HCT116 (cell line): ENCODE measurements at regions not wholly inside any gene's neighbourhood (a gene's known extent, or its start where the extent isn't known, plus 50 kb on each side); places are given as distances from the start of the nearest gene placed in this dataset.

Experiments used
- ATAC-seq: fragments of 200-7000 bp; cut with Tn5 transposase; 2 replicates; pipeline ENCODE4 v1.9.1; 2020; ENCODE audit warnings: mild to moderate bottlenecking, moderate library complexity
- BruUV-seq: library from RNA; stranded (reverse); fragments of 400-500 nt; replicated peaks from 2 replicates; lab custom pipeline; 2021; lab: Mats Ljungman, UMichigan
- CTCF ChIA-PET: fragments of 300-600 bp; sonication (Branson Sonifier 250); formaldehyde crosslinking; loops from one replicate; lab custom pipeline; 2021; ENCODE audit warnings: antibody characterized with exemption; lab: Charles Lee
- POLR2A ChIA-PET: fragments of 300-600, 350-600 bp; sonication (Branson Sonifier 250); formaldehyde crosslinking; loops from one replicate; lab custom pipeline; 2021; ENCODE audit warnings: antibody characterized with exemption; lab: Charles Lee
- RAD21 ChIA-PET, 2 experiments: fragments of 300-600 bp; sonication (Branson Sonifier 250); formaldehyde crosslinking; loops; one replicate each; lab custom pipeline; 2023; ENCODE audit warnings: low total read pairs in 2 of 2; ENCODE audit not compliant: uncharacterized antibody in 2 of 2, unreplicated experiment in 2 of 2, low non-redundant PET in 1 of 2; lab: Charles Lee
- DNase-seq: peaks from one replicate; pipeline ENCODE4 v3.0.0-alpha.2; 2010; ENCODE audit warnings: low read depth, low spot score
- H2AFZ ChIP-seq: fragments of 200-600 bp; shearing (Covaris generic), sonication (generic); 2 replicates; pipeline ENCODE4 v1.6.1; 2017; ENCODE audit warnings: low read depth, mixed run types, mixed read lengths, antibody characterized with exemption, low read length; ENCODE audit not compliant: poor library complexity, severe bottlenecking
- H3K27ac ChIP-seq: 2 replicates; pipeline ENCODE4 v1.5.1; 2012; ENCODE audit warnings: low read depth, low read length
- H3K27me3 ChIP-seq: fragments of 200-600 bp; sonication (generic); 2 replicates; pipeline ENCODE4 v1.6.1; 2016; ENCODE audit warnings: mixed run types, low read length, mixed read lengths; ENCODE audit not compliant: insufficient read depth
- H3K36me3 ChIP-seq, 2 experiments: fragments of 200-500 bp in 1 of 2; fragments of 200-600 bp in 1 of 2; sonication (Bioruptor generic) in 1 of 2; sonication (generic) in 1 of 2; 2 replicates each; pipeline versions ENCODE4 v1.5.1 to v1.6.1; 2014 to 2016; ENCODE audit warnings: low read length in 2 of 2, inconsistent platforms in 1 of 2, mixed read lengths in 1 of 2, mixed run types in 1 of 2; ENCODE audit not compliant: insufficient read depth in 2 of 2, control insufficient read depth in 1 of 2
- H3K4me1 ChIP-seq, 2 experiments: fragments of 200-600 bp in 1 of 2; sonication (generic) in 1 of 2; 2 replicates each; pipeline versions ENCODE4 v1.5.1 to v1.6.1; 2012 to 2017; ENCODE audit warnings: low read length in 2 of 2, inconsistent platforms in 1 of 2, mild to moderate bottlenecking in 1 of 2, mixed read lengths in 1 of 2, mixed run types in 1 of 2, moderate library complexity in 1 of 2; ENCODE audit not compliant: insufficient read depth in 2 of 2, control insufficient read depth in 1 of 2
- H3K4me2 ChIP-seq: fragments of 200-600 bp; sonication (generic); 2 replicates; pipeline ENCODE4 v1.6.1; 2017; ENCODE audit warnings: mixed run types, low read length, mixed read lengths
- H3K4me3 ChIP-seq, 2 experiments: fragments of 200-600 bp in 1 of 2; sonication (generic) in 1 of 2; replicated peaks in 1 of 2; 2 replicates each; pipeline ENCODE4 v1.5.1; 2011 to 2016; ENCODE audit warnings: low read length in 2 of 2, control low read depth in 1 of 2, low read depth in 1 of 2, mild to moderate bottlenecking in 1 of 2, mixed read lengths in 1 of 2, mixed run types in 1 of 2
- H3K79me2 ChIP-seq: fragments of 200-600 bp; sonication (generic); 2 replicates; pipeline ENCODE4 v1.6.1; 2017; ENCODE audit warnings: mild to moderate bottlenecking, mixed run types, low read length, moderate library complexity, mixed read lengths; ENCODE audit not compliant: insufficient read depth
- H3K9ac ChIP-seq: fragments of 200-600 bp; sonication (generic); 2 replicates; pipeline ENCODE4 v1.6.1; 2016; ENCODE audit warnings: low read length, mixed read lengths
- H3K9me2 ChIP-seq: fragments of 200-600 bp; sonication (generic), shearing (Covaris generic); 2 replicates; pipeline ENCODE4 v1.6.1; 2017; ENCODE audit warnings: mixed run types, mild to moderate bottlenecking, moderate library complexity; ENCODE audit not compliant: insufficient read depth
- H3K9me3 ChIP-seq, 2 experiments: fragments of 200-500 bp in 1 of 2; fragments of 200-600 bp in 1 of 2; sonication (Bioruptor generic) in 1 of 2; sonication (generic) in 1 of 2; 2 replicates each; pipeline ENCODE4 v1.6.1; 2014 to 2017; ENCODE audit warnings: low read length in 2 of 2, mixed read lengths in 2 of 2, inconsistent platforms in 1 of 2, low read depth in 1 of 2, mild to moderate bottlenecking in 1 of 2, mixed run types in 1 of 2, moderate library complexity in 1 of 2; ENCODE audit not compliant: control insufficient read depth in 1 of 2, insufficient read depth in 1 of 2
- H4K20me1 ChIP-seq: fragments of 200-600 bp; sonication (generic), shearing (Covaris generic); 2 replicates; pipeline ENCODE4 v1.6.1; 2017; ENCODE audit warnings: mixed run types, mild to moderate bottlenecking, moderate library complexity; ENCODE audit not compliant: insufficient read depth
- CEBPB ChIP-seq: IDR thresholded peaks from 2 replicates; pipeline ENCODE4 v1.6.1; 2012; ENCODE audit warnings: low read depth
- EGR1 ChIP-seq: IDR thresholded peaks from 2 replicates; pipeline ENCODE4 v1.6.1; 2012; ENCODE audit warnings: low read depth
- JUND ChIP-seq: IDR thresholded peaks from 2 replicates; pipeline ENCODE4 v1.6.1; 2012
- POLR2A ChIP-seq: IDR thresholded peaks from 2 replicates; pipeline ENCODE4 v1.7.0; 2011; ENCODE audit warnings: borderline replicate concordance; ENCODE audit not compliant: insufficient read depth, insufficient read length; ENCODE audit errors: extremely low read depth
- POLR2AphosphoS5 ChIP-seq: IDR thresholded peaks from 2 replicates; pipeline ENCODE4 v1.6.1; 2011; ENCODE audit warnings: mild to moderate bottlenecking, low read depth, low read length, moderate library complexity
- REST ChIP-seq: IDR thresholded peaks from 2 replicates; pipeline ENCODE4 v1.6.1; 2012; ENCODE audit warnings: low read depth
- SIN3A ChIP-seq: IDR thresholded peaks from 2 replicates; pipeline ENCODE4 v1.6.1; 2012; ENCODE audit warnings: low read depth
- ZNF274 ChIP-seq: fragments of 200-500 bp; sonication (Bioruptor generic); IDR thresholded peaks from 2 replicates; pipeline ENCODE4 v1.6.1; 2014; ENCODE audit warnings: mild to moderate bottlenecking, low read depth, low read length, inconsistent platforms
- intact Hi-C: fragments of 100-400 bp; cut with micrococcal nuclease; formaldehyde crosslinking; loops from 2 replicates; pipeline ENCODE4 v1.10.0; 2022
- TF ChIP-seq, protein P1 (sequence below): IDR thresholded peaks from 2 replicates; pipeline ENCODE4 v1.6.1; 2011; ENCODE audit warnings: mild to moderate bottlenecking, low read length, moderate library complexity; ENCODE audit not compliant: insufficient replicate concordance; ENCODE audit errors: extremely low read depth

DNA sequence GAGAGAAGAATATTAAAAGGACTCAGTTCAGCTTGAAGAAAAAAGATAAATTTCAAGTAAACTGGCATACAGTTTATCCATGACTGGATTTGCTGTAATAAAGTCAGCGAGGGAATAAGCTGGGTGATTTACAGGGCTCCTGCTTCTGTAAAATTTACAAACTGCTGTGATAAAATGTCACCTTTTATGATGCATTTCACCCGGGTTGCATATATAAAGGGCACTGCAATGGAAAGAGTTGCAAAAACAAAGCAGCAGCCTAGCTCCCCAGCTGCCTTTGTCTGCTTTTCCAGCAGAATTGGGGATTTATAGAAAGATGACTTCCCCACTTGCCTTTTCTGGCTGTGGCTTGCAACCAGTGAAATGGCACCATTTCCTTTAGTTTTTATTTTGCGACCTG, 132.5 kb upstream of the LHCGR start (continued):
- TF ChIP-seq, protein P1, sequence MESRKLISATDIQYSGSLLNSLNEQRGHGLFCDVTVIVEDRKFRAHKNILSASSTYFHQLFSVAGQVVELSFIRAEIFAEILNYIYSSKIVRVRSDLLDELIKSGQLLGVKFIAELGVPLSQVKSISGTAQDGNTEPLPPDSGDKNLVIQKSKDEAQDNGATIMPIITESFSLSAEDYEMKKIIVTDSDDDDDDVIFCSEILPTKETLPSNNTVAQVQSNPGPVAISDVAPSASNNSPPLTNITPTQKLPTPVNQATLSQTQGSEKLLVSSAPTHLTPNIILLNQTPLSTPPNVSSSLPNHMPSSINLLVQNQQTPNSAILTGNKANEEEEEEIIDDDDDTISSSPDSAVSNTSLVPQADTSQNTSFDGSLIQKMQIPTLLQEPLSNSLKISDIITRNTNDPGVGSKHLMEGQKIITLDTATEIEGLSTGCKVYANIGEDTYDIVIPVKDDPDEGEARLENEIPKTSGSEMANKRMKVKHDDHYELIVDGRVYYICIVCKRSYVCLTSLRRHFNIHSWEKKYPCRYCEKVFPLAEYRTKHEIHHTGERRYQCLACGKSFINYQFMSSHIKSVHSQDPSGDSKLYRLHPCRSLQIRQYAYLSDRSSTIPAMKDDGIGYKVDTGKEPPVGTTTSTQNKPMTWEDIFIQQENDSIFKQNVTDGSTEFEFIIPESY = no peak
- TF ChIP-seq CEBPB (no peak), ZNF274 (no peak), POLR2AphosphoS5 (no peak), SIN3A (no peak)

DNA sequence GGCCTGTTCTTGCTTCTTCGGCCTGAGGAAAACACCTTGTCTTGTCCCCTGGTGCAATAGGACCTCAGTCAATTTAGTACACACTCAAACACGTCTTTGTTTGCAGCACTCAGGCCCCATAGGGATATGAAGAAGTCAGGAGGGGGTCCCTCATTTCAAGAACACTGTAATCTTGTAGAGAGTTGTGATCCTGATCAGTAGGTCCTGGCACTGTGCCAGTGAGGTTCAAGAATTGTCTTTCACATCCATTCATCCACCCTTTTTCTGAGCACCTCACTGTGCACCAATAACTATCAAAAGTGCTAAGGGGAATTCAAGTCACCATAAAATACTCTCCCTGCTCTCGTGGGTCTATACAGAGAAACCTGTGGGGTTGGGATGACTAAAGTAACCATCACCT, 131.4 kb upstream of the LHCGR start:
- Histone ChIP-seq H4K20me1 (no peaks in the 10 kb centered on the region), H3K27me3 (peaks cover 4% of the 10 kb centered on the region; the same call in 1 of the 2 replicates), H3K9ac (no peak overlapping the region), H3K9me3 (no peaks in the 10 kb centered on the region), H3K4me1 (no peaks in the 10 kb centered on the region), H3K4me3 (no peak overlapping the region), H3K36me3 (no peaks in the 10 kb centered on the region), H3K9me2 (no peaks in the 10 kb centered on the region), H3K79me2 (no peaks in the 10 kb centered on the region), H2AFZ (no peak overlapping the region), H3K27ac (no peak overlapping the region), H3K4me2 (no peak overlapping the region)
- no TSS peak for BruUV-seq
- POLR2A ChIA-PET = no interaction called here
- intact Hi-C loops = no loop called here
- TF ChIP-seq JUND = no peak
- DNase-seq = no peak
- ATAC-seq = no peak
- RAD21 ChIA-PET = no interaction called here
- CTCF ChIA-PET = no interaction called here

DNA sequence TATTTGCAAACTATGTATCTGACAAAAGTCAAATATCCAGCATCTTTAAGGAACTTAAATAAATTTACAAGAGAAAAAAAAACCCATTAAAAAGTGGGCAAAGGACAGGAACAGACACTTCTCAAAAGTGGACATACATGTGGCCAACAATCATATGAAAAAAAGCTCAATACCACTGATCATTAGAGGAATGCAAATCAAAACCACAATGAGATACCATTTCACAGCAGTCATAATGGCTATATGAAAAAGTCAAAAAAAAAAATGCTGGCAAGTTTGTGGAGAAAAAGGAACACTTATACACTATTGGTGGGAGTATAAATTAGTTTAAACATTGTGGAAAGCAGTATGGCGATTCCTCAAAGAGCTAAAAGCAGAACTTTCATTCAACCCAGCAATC, 130.3 kb upstream of the LHCGR start:
- Histone ChIP-seq H3K9me2 (no peaks in the 10 kb centered on the region), H3K79me2 (no peaks in the 10 kb centered on the region), H3K9ac (no peak overlapping the region), H3K9me3 (no peaks in the 10 kb centered on the region), H3K4me3 (no peak overlapping the region), H2AFZ (no peak overlapping the region), H4K20me1 (no peaks in the 10 kb centered on the region), H3K4me2 (no peak overlapping the region), H3K27me3 (peaks cover 4% of the 10 kb centered on the region; the same call in 1 of the 2 replicates), H3K36me3 (no peaks in the 10 kb centered on the region)
- intact Hi-C loops = no loop called here
- ChIA-PET CTCF (no interaction called here), POLR2A (no interaction called here)
- ATAC-seq (no peak), DNase-seq (no peak)
- no TSS peak for BruUV-seq
- TF ChIP-seq REST (no peak), EGR1 (no peak), POLR2A (no peak), SIN3A (no peak)
- TF ChIP-seq, protein P1 = no peak
- TF ChIP-seq, all 23 proteins: peak for 0
- RAD21 ChIA-PET = no interaction called here
- no peak overlapping the region for H3K27ac ChIP-seq
- no peaks in the 10 kb centered on the region for H3K4me1 ChIP-seq
